ENCODE measurements at regions not wholly inside any gene's neighbourhood (a gene's known extent, or its start where the extent isn't known, plus 50 kb on each side); places are given as distances from the start of the nearest gene placed in this dataset.

GRCh38 chr15:62875626-62876021 is 166.9 kb upstream of the TPM1 start:
- DNase-seq: no peak

DNA sequence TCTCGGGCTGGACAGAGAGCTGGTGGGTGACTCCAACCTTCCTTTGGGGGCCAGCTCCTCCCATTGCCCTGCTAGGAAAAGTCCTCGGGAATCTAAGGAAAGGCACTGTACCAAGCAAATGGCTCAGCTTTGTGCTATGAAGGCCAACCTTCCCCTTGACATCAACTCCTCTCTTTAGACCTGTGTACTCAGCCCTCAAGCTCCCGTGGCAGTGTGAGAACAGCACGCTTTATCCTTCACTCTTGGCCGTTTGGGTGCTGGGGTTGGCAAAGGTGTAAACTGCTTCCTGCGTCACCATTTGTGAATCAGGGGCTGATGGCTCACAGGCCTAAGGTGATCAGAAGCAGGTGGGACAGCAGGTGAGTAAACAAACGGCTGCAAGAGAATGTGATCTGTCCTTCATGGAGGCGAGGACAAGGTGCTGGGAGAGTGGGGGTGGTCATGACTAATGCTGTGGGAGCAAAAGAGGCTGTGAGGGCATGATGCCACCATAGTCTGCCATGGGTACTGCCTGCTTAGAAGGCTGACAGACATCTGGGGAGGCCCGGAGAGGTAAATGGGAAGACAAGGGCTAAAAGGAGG is 165.2 kb upstream of the TPM1 start:
- no peak for DNase-seq

DNA sequence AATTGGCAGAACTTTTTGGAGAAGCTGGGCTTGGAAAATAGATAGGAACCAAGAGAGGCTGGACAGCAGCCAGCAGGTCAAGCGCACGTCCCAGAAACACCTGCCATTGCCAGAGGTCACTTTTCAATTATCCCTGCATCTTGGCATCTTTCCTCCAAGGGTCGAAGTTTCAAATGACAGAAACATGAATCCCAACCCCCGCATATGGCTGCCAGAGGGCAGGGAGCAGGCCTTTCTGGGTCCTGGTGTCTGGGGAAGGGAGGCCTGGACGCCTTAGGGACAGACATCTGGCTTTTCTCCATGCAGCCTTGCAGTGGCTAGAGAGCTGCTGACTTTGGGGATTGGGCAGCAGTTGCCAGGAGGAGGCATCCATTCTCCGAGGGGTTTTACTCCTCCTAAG is 164.5 kb upstream of the TPM1 start:
- no peak for DNase-seq

DNA sequence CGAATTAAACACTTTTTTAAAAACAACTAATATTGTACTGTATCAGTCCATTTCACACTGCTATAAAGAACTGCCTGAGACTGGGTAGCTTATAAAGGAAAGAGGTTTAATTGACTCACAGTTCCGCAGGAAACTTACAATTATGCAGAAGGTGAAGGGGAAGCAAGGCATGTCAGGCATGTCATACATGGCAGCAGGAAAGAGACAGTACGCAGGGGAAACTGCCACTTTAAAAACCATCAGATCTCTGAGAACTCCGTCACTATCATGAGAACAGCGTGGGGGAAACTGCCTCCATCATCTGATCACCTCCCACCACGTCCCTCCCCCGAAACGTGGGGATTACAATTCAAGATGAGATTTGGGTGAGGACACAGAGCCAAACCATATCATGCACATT is 162.8 kb upstream of the TPM1 start:
- DNase-seq: no peak

GRCh38 chr15:62880278-62880677 is 162.3 kb upstream of the TPM1 start:
- no peak for DNase-seq

DNA sequence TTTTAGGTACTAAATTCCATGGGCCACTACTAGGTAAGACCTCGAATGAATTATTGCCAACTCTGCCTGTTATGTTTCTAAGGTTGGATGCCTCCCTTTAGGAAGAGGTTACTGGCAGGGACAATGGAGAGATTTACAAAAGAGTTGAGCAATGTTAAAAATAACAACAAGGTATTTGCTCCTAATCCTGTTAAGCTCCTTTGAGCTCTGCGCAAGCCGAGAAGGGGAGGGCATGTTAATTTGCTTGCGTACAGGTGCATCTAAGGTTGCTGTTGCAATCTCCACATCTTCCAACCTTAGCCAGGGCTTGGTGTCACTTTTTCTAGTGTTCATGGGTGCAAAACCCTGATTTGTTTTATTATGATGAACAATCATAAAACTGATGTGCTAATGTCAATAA is 161.5 kb upstream of the TPM1 start:
- DNase-seq: no peak

DNA sequence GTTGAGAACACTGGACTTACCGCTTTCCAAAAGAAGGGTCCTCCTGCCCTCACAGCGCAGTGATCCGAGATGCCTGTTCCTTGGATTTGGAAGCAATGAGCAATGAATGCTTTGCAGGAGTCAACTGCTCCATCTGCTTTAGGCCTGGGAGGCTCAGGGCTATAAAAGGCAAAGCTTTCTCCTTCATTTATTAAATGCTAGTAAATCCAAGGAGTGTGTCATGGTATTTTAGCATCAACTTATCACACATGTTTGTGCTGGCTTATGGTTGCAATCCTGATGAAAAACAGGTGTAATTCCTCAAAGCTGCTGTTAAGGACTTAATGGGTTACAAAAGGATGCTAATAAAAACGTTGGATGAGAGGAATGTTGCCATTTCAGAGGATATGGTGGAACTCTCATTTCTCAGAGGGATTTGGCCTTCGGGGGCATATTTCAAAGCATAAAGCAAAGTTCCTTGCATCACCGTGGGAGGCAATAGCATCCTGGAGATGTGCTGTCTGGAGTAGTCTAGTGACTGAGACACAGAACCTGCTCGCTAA is 158.5 kb upstream of the TPM1 start:
- no peak for DNase-seq

DNA sequence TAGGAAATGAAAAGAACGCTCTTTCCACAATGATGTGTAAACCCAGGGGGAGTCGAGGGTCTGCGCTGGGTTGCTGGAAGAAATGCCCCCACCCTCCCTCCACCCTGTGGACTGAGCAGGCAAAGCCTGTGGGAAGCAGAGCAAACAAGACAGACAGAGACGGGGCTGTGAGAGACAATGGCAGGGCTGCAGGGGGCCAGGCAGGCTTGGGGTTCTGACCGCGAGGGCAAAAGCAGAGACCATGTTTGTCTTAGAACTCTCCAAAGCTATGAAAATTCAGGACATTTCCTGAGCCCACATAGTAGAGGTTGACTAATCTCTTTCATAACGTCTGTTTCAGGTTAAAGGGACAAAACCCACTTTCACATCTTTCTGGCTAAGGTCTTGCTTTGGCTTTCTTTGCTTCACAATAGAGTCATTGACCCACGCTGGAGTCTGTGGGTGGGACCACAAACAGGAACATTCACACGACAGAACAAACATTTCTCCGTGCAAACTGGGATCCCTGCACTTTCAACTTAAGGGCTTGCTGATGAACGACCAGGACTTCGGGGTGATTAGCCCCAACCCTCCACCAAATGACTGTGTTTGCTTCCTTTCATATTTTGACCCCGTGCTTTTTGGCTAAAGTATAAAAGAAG is 156.0 kb upstream of the TPM1 start:
- DNase-seq: no peak

DNA sequence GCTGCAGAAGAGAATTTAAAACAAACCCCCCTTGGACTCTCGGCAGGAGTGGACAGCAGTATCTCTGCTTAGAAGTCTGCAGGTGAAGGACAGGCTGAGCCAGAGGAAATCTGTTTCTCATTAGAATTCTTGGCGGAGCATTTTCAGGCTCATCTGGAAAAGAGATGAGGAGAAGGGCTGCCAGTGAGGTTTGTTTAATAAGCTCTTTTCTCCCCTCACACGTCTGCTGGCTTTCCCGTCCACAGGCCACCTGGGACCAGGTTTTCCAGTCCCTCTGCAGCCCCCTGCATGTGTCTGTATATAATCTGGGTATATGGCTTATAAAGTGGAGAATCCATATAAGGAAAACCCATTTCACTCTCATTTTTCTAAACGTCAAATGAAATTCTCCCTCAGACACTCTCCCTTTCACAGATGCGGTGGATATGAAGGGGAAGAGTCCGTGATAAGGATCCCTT is 155.4 kb upstream of the TPM1 start:
- no peak for DNase-seq

DNA sequence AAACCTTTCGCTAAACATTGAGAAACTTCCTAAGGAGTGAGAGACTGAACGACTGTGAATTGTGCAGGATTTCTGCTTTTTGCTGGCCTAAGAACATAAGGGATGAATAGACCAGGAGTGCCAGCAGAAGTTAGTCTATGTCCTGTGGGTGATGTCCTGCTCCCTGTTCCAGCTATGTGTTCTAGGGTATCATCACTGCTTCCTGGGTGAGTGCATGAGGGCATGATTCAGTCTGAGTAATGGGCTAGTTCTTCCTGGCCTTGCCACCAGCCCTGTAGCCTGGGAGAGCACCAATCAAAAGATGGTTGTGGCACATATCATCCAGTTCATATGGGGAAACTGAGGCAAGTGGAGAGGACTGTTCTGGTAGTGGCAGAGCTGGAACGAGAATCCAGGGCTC is 153.9 kb upstream of the TPM1 start:
- DNase-seq: no peak

- DNase-seq: no peak
Observed at GRCh38 chr15:62889141-62889661, 153.3 kb upstream of the TPM1 start.

DNA sequence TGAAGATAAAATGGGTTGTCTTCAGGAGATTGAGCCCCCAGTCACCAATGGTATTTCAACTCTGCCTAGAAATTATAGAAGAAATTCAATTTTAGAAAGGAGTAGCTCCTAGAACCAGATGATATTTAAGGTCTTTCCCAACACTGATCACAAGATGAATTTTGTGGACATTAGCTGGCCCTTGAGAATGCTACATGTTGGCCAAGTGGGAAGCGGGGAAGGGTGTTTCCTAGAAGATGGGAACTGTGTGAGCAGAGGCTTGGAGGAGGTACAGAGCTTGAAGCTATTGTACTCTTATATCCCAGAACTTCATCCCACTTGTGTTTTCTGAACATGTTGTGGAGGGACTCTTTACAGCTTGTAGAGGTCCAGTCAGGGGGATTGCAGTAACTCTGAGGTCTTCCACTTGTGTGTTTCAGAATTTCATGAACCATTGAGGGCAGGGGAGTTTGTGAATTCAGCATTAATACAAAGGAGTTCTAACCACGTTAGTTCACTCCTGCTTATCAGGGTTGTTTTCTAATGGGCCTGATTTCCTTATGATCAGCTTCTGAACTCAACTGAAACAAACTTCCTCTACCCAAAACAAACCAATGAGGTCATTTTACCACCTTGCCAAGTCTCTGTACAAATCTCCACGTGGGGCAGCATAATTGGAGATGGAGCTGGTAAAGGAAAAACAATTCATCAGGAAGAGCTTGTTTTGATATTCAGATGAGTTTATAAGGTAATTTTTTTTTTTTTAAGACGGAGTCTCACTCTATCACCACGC is 152.6 kb upstream of the TPM1 start:
- no peak for DNase-seq

- no peak for DNase-seq
Observed at GRCh38 chr15:62894322-62895085, 148.0 kb upstream of the TPM1 start.

DNA sequence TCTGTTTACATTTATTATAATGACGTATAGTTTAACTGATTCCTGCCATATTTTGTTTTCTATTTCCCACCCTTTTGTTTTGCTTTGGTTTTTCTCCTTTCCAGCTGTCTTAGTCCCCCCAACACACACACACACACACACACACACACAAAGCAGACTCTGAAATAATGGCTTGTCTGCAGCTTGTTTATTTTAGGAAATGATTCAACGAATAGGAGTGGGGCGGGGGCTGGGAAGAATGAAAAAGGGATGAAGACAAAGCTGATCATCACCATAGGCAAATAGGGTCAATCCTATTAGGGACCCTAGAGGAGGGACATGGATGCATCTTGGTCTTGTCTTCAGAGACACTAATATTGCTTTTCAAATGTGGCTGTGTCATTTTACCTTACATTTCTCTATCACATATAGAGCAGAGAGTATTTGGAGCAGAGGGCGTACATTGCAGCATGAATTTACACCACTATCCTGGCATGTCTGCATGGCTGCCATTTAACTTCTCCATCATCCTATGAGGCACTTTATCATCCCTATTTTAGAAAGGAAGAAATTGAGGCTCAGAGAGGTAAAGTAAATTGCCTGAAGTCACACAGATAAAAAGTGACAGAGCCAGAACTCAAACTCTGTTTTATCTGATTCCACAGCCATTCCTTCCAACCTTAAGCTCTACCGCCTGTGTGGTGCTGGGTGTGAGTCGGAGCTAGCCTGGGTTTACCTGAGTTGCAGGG is 147.2 kb upstream of the TPM1 start:
- no peak for DNase-seq

- DNase-seq: no peak
Observed at GRCh38 chr15:62895905-62896316, 146.6 kb upstream of the TPM1 start.

DNA sequence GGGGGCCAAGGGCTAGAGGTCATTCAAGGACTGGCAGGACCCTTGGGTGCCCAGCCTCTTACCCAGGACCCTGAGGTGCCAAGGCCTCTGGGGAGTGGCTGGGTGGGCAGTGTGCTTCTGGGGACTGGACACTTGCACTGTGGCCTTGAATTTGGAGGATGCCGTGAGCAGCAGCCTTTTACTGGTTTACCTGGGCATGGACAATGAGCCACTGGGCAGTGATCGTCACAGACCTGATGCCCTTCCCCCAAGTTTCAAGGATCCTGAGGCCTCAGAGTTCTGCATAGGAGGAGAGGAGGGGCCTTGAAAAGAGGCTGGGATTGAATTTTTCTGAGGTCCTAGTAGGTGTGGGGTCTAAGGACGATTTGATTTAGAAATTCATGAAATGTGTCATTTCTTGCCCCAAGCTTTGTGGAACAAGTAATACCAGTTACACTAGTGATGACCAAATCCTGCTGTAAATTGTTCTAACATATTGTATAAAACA is 146.1 kb upstream of the TPM1 start:
- DNase-seq: no peak

DNA sequence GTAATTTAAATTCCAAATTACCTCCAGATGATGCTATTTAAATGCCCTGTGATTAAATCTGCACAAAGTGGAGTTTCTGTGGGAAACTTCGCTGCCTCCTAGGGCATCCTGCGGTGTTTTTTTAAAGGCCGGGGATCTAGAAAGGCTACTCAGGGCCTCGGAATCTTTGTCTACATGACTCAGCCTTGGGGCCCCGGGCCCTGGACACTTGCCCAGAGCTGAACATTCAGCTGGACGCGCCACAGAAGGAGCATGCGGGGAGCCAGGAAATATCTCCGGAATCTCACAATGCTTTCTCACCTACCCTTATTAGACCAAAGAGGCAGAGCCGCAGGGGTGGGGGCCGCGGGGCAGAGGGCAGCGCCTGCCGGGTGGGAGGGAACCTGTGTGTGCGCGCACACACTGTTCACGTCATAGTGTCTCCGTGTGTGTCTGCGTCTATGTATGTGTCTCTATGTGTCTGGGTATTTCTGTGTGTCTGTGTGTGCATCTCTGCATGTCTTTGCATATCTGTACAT is 145.5 kb upstream of the TPM1 start:
- DNase-seq: no peak

DNA sequence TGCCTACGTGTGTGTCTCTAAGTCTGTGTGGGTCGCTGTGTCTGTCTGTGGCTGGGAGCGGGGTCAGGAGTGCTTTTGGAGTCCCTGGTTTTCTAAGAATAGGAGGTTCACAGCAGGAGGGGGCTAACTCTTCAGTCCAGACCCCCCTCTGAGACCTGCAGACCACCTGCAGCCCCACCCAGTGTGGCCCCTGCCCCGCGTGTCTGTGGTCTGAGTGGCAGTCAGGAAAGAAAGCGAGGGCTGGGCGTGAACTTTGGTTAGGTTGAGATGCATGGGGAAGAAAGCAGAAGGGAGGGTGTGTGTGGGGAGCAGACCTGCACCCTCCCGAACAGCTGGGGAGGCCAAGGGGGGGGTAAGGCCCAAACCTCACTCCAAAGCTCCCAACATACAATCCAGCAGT is 144.9 kb upstream of the TPM1 start:
- no peak for DNase-seq

GRCh38 chr15:62899090-62899493 is 143.5 kb upstream of the TPM1 start:
- DNase-seq: no peak

- DNase-seq: no peak
Observed at GRCh38 chr15:62900071-62900802, 142.3 kb upstream of the TPM1 start.

- no peak for DNase-seq
Observed at GRCh38 chr15:62901087-62901486, 141.5 kb upstream of the TPM1 start.

Data from CD4-positive, alpha-beta T cell treated with Interleukin-6 for 4 hours (primary cell).